GM21723 (cell line): ENCODE measurements at regions not wholly inside any gene's neighbourhood (a gene's known extent, or its start where the extent isn't known, plus 50 kb on each side); places are given as distances from the start of the nearest gene placed in this dataset.

Experiments
- ATAC-seq: cut with Tn5 transposase; IDR thresholded peaks from one replicate; pipeline ENCODE4 v1.9.1; 2021; ENCODE audit warnings: mild to moderate bottlenecking, moderate library complexity; ENCODE audit not compliant: unreplicated experiment

DNA sequence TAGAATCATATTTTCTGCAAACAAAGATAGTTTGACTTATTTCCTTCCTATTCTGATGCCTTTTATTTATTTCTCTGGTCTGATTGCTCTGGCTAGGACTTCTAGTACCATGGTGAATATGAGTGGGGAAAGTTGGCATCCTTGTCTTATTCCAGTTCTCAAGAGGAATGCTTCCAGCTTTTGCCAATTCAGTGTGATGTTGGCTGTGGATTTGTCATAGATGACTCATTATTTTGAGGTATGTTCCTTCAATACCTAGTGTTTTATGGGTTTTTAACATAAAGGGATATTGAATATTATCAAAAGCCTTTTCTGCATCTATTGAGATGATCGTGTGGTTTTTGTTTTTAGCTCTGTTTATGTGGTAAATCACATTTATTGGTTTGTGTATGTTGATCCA lies 139.4 kb upstream of the CNTN1 start:
- ATAC-seq = no peak

DNA sequence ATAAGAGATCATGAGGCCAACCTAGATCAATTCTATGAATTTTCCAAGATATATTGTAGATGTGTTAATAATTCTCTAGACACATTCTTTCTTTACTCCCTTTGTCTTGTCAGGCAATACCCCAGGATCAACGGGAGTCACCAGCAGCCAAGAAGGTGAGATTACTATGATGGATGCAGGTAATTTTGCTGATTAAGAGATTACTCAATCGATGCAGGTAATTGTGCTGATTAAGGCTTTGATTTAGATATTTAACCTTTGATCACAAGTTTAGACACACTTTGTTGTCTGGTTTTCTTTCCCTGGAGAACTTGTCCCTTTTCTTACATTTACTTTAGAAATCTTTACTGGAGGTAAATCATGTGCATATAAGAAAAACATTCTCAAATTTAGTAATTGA lies 134.3 kb upstream of the CNTN1 start:
- ATAC-seq = no peak

DNA sequence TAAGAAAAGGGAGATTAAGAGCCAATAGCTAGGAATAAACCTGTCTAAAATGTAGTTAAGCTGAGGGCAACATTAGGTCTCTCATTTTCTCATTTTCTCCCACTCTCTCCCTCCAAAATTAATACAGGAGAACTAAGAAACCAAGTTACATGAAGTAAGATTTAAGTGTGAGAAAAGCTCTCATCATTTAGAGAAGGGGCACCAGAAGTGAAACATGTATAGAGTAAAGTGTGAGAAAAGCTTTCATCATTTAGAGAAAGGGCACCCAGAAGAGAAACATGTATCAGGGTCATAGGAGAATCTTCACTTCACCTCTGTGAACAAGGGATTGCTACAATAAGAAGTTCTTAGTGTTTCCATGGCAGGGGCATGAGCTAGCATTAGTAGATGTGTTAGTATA lies 132.4 kb upstream of the CNTN1 start:
- peak; percentile 61 for ATAC-seq

DNA sequence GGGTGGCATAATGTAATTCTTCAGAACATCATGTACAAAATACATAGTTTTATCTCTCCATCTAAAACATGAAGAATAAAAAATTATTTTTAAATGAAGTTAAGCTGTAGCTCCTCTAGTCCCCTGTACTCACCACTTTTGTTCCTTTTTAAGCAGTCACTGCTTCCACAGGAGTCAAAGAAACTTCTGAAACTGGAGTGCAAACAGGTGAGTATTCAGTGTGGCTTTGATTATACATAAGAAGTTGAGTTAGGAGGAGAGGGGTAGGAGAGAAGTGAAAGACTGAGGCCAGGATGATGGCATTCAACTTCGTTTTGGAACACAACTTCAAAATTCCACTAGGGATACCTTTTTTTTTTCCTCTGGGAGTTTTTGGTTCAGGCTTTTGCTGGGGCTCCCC lies 131.4 kb upstream of the CNTN1 start:
- ATAC-seq = peak; percentile 47

DNA sequence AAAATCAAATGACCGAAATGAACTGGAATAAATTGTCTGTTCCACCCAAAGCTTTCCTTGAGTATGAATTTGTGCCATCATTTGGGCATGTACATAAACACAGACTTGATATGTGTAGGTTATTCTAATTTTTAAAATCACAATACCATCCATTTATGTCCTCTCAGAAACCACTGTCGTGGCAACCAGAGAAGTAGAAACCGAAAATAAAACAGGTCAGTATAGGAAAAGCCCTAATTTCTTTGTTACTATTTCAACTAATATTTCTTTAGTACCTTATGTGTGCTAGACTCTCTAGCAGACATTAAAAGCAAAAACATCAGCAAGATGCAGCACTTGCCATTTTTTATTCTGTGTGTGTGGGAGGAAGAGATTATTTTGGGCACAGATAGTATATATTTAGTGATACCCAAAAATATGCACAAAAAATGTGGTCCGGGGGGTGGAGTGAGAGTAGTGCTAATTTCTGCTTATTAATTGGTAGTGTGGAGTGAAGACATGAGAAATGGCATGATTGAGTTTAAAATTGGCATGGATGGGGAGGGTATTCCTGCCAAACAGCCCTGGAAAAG lies 130.8 kb upstream of the CNTN1 start:
- ATAC-seq = peak; percentile 65

DNA sequence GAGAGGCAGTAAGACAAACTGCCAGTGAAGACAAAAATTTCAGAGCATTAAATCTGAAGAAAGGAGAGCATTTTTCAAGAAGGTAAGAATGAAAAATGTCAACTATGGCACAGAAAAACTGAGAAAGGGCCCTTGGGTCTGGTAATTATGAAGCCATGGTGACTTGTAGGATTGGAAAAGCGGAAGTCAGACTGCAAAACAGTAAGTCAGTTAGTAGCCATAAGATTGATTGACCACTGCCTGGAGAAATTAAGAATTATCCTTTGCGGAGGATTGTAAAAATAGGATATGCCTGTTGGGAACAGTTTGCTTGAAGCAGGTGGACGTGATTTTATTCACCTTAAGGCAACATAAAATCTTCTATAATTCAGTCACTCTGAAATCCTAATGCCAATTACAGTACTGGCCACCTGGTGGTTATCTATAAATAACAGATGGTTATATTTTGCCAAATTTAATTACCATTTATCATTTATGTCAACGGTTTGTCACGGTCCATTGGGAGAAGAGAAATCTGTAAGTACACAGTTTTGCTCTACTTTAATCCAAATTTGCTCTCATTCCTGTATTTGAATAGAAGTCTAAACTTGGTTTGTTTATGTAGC lies 127.1 kb upstream of the CNTN1 start:
- ATAC-seq = no peak

DNA sequence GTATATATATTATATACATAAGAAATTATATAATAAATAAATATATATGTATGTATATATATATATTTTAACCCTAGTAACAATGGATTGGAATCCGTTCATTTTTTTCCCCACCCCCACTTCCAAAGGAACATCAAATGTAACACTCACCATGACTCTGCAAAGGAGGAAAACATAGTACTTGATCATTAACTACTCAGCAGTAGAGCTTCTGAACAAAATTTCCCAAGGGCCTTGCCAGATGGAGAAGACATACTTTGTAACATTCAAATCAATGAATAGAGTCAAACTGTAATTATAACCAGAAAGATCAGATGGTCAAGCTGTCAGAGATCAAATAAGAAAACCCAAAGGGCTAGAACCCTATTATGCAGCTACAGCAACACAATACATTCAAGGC lies 126.0 kb upstream of the CNTN1 start:
- no peak for ATAC-seq

DNA sequence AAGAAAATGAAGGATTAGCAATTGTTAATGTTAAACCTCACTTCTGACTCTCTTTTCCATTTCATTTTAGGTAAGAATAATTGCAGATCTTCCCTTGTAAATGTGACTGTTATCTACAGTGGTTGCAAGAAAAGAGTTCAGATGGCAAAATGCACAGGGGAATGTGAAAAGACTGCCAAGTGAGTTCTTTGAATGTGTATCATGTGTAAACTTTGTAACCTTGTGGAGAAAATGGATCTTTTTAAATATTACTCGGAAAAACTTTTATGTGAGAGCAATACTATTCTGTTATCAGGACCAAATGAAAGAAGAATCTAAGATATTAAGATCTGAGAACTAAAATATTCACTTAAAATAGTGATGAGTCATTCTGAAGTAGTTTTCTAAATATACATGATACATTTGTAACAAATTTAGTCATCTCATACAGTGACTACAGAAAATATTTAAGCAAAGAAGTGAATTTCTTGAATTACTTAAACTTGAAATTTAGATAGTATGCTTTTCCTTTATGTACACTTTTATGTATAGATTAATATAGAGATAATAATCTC lies 122.5 kb upstream of the CNTN1 start:
- ATAC-seq = no peak

DNA sequence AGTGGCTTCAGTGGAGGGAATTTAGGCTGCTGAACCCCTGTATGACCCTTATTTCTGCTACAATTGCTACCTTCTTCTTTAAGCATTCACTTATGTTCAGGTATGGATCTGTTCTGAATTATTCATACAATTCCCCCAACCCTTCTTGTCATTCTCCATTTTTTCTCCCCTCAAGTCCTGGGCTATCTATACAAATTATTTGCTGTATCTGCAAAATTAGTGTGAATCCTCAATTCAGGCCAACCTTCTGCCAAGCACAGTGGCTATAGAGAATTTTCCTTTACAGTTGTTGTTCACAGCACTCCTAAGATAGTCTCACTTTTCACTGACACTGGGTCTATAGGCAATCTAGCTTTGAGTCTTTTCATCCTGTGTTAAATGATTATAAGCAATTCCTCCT lies 119.2 kb upstream of the CNTN1 start:
- ATAC-seq = no peak

DNA sequence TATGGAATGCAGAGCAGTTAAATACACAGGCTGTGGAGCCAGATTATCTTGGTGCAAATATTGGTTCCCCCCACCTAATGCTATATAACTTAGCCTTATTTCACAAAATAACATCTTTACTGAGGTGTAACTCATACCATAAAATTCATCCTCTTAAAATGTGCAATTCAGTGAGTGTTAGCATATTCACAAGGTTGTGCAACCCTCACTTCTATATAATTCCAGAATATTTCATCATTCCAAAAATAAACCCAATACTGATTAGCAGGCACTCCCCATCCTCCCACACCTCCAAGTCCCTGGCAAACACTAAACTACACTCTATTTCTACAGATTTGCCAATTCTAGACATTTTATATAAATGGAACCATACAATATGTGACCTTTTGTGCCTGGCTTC lies 116.3 kb upstream of the CNTN1 start:
- no peak for ATAC-seq

DNA sequence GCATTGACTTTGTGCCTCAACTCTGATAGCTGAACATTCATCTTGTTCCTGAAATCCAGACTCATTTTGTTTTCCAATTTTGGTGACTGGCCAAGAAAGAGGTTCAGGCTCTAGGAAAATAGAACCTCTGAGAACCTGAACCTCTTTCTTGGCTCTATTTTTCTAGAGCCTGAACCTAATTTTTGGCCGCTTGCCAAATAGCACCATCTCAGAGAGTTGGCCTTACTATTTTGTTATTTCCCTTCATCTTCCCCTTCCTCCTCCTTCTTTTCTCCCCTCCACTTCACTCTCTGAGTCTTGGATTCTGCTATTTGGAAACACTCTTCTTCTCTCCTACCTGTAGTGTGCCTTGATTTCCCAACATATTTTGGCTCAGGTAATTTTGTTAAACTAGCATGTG lies 114.4 kb upstream of the CNTN1 start:
- no peak for ATAC-seq

DNA sequence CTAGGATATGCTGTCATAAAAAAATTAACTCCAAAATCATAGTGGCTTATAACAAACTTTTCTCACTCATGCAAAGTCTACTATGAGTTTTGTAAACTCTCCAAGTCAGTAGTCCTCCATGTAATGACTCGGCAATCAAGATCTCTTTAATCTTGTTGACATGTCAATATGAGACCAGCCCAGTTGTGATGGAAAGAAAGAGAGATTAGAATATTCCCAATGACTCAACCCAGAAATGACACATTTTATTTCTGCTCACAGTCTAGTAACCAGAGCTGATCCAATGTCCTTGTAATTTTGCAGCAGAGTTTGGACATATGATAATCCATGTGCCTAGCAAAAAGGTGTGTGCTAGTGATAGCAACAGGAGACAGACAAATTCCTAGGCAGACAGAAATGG lies 112.6 kb upstream of the CNTN1 start:
- ATAC-seq = no peak

DNA sequence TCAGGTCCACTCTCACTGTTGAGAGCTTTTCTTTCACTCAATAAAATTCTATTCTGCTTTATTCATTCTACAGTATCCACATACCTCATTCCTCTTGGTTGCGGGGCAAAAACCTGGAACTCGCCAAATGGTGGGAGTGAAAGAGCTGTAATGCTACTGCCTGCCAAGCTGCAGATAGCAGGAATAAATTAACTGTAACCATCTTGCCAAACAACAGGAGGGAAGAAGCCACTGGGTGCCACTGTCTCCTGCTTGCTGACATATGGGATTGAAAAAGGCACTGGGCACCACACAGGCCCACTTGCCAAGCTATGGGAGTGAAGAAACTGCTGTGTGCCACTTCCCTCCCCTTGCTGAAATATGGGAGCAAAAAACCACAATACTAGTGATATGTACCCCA lies 111.9 kb upstream of the CNTN1 start:
- ATAC-seq = no peak

DNA sequence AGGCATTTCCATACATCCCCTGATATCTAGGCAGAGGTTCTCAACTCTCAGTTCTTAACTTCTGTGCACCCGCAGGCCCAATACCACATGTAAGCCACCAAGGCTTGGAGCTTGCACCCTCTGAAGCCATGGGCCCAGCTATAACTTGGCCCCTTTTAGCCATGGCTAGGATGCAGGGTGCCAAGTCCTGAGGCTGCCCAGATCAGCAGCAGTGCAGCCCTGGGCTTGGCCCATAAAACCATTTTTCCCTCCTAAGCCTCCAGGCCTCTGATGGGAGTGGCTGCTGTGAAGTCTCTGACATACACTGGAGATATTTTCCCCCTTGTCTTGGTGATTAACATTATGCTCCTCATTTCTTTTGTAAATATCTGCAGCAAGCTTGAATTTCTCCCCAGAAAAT lies 110.3 kb upstream of the CNTN1 start:
- no peak for ATAC-seq

DNA sequence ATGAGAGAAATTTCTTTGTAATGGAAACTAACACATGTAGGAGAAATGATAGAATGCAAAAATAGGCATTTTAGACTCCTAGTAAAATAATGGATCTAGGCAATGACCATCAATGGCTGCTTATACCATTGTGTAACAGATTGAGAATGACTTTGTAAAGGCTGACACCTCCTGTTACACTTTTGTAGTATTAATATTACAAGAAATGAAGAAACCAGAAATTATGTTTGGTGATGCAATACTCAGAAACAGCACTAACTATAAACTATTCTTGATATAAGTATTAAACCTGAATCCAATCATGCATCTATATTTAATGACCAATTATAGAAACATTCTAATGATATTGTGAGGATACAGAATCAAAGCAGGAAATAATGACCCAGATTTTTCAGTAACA lies 108.5 kb upstream of the CNTN1 start:
- ATAC-seq = no peak

DNA sequence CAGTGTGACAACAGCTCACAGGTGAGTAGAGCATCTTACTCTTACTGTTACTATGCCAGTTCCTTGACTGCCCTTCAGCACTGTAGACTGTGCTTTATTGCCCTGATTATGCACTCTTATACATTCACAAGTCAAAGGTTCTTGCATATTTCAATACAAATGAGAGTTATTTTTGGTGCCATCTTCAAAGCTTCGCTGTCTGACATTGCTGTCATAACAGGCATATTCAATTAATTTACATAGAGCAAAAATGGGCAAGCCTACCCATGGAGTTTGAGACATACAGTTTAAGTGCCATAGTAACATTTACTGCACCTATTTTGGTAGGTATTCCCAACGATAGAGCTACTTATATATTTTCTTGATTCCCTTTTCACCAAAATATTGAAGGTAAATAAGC lies 107.5 kb upstream of the CNTN1 start:
- ATAC-seq = no peak

DNA sequence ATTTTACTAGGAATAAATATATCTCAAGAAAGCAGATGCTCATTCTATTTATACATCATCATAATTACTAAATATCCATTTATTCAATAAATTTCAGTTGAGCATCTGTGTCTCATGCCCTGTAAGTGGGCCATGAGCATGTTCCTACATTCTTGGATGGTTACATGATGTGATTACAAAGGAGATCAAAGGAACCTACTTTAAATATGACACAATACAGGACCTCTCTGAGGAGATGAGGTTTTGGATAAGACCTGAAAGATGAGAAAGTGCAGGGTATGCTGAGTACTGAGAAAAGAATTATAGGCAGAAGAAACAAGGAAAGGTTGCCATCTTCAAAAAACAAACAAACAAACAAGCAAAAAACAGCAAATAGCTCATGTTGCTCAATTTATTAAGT lies 105.4 kb upstream of the CNTN1 start:
- no peak for ATAC-seq

DNA sequence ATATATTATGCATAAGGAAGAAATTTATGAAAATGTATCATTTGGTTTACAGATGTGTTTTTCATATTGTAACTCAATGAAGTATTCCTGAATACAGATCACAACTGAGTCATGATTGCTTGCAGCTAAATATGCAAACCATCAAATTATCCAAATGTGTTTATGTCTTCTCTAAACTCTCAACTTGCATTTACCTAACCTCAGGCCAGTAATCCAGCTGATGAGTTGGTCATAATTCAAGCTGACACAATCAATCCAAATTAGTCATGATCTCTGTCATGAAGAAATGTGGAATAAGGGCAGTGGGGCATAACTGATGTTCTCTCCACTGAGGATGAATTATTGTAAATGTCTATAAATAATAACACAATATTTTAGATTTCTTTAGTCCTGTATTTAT lies 104.8 kb upstream of the CNTN1 start:
- ATAC-seq = no peak

DNA sequence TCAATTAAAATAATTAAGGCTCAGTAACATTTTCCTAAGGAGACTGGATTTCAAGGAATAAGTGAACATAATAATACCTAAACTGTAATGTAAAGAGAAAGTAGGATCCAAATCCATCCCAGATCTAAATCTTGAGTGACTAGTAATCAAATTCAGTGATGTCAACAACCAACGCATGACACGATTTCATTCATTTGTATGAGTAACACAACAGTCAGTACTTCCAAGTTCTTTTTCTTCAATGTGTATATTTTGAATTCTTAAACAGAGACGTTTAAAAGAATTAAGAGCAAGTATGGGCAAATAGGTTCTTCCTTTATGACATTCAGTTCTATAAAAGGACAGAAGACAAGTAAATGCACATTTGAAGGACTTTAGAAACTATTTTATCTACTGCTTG lies 104.3 kb upstream of the CNTN1 start:
- ATAC-seq = no peak

DNA sequence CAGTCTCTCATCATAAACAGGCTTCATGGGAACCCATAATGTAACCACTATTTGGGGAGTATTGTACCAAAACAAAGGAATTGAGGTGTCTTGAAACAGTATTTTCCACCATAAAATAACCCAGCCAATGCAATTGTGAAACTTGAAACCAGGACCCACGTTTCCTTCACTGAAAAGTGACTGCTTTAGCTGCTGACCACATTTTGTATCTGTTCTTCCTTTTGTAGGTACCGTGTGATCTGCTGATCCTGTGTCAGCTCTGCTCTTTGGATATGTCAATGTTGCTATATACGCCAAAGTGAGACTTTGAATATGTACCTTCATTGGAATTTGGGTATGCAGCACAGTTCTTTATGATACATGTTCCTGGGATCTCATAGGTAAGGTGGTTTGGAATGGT lies 95.1 kb upstream of the CNTN1 start:
- ATAC-seq = no peak

DNA sequence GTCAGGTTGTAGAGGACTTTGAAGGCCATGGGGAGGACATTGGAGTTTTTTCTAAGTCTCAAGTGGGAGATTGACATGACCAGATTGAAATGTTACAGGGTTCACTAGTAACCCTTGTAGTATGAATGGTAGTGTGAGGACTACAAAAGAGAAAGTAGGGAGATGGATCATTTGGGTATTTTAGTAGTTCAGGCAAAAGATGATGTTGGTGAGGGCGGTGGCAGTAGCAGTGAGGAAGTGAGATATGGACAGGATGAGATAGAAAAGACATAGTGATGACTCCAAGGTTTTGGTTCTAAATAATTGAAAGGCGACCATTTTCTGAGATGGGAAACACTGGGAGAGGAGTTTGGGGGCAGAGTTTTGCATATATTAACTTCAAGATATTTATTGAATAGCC lies 94.2 kb upstream of the CNTN1 start:
- no peak for ATAC-seq

DNA sequence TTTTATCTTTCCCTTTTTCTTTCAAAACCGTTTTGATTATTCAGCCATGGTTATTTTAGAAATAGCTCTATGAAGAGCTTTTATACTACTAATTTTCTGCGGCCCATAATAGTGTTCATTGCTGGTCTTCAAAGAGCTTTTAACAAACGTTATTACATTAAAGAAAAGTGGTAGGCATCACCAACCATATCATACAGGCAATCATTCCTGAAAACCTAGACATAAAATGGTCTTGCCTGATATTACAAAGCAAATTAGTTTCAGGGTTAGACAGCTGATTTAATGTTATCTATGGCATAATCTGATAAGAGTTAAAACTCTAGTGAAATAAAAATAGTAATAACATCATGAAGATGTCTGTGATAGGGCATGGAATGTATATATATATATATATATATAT lies 89.7 kb upstream of the CNTN1 start:
- ATAC-seq = no peak

DNA sequence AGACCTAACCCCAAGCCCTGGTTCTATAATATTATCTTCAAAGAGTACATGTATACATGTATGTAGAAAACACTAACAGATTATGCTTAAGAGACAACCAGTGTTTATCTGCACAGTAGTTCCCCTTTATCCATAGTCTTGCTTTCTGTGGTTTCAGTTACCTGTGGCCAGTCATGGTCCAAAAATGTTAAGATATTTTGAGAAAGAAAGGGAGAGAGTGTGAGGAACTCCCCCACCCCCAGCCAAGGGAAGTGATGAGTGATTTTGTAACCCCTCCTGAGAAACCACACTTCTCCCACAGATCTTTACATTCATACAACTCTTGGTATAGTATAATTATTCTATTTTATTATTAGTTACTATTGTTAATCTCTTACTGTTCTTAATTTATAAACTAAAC lies 77.3 kb upstream of the CNTN1 start:
- peak; percentile 69 for ATAC-seq
